Left lobe of liver (tissue), 2 donors: ENCODE measurements at regions not wholly inside any gene's neighbourhood (a gene's known extent, or its start where the extent isn't known, plus 50 kb on each side); places are given as distances from the start of the nearest gene placed in this dataset.

Source experiments
- ATAC-seq: fragments of 200-7000 bp; cut with Tn5 transposase; one replicate; pipeline ENCODE4 v1.9.1; 2020; ENCODE audit warnings: mild to moderate bottlenecking, moderate library complexity
- DNase-seq: peaks from one replicate; pipeline ENCODE4 v3.0.0-alpha.2; 2020; ENCODE audit warnings: low spot score
- donor health status: DM: no; HTN: no; CAD: no; lungs with moderate emphysema.
- donor health status: DM: no; HTN: yes; CAD: no.

GRCh38 chr15:31472636-31473384 is 146.2 kb downstream of the KLF13 start:
- peak; percentile 38 for DNase-seq
- peak; percentile 57 for ATAC-seq

GRCh38 chr15:31473385-31474058 is 146.9 kb downstream of the KLF13 start:
- DNase-seq (peak; percentile 30), ATAC-seq (no peak)

- peak; percentile 8 for DNase-seq
- no peak for ATAC-seq
Observed at GRCh38 chr15:31474059-31474868, 147.6 kb downstream of the KLF13 start.

GRCh38 chr15:31476236-31476810 is 149.7 kb downstream of the KLF13 start:
- DNase-seq (peak; percentile 35), ATAC-seq (no peak)

GRCh38 chr15:31476866-31477265 is 150.2 kb downstream of the KLF13 start:
- no peak for DNase-seq
- ATAC-seq, result no peak

GRCh38 chr15:31477301-31477700 is 150.7 kb downstream of the KLF13 start:
- ATAC-seq (no peak), DNase-seq (no peak)

GRCh38 chr15:31477851-31478701 is 151.4 kb downstream of the KLF13 start:
- DNase-seq (no peak), ATAC-seq (no peak)

- DNase-seq, result no peak
- no peak for ATAC-seq
Observed at GRCh38 chr15:31478702-31479221, 152.1 kb downstream of the KLF13 start.

GRCh38 chr15:31480356-31481025 is 153.9 kb downstream of the KLF13 start:
- DNase-seq (no peak), ATAC-seq (no peak)

- ATAC-seq, result no peak
- DNase-seq, result no peak
Observed at GRCh38 chr15:31481142-31481541, 154.5 kb downstream of the KLF13 start.

- DNase-seq (peak; percentile 31), ATAC-seq (no peak)
Observed at GRCh38 chr15:31482122-31482922, 155.7 kb downstream of the KLF13 start.

- DNase-seq, result peak; percentile 31
- ATAC-seq, result no peak
Observed at GRCh38 chr15:31483053-31483985, 156.7 kb downstream of the KLF13 start.

- DNase-seq (peak; percentile 41), ATAC-seq (no peak)
Observed at GRCh38 chr15:31483986-31484951, 157.6 kb downstream of the KLF13 start.

- no peak for ATAC-seq
- peak; percentile 19 for DNase-seq
Observed at GRCh38 chr15:31484986-31485385, 158.4 kb downstream of the KLF13 start.

- no peak for ATAC-seq
Observed at GRCh38 chr15:31485431-31485830, 158.8 kb downstream of the KLF13 start.

GRCh38 chr15:31485911-31486461 is 159.4 kb downstream of the KLF13 start:
- ATAC-seq (no peak), DNase-seq (peak; percentile 7)

More at GRCh38 chr15:31485431-31485830, 158.8 kb downstream of the KLF13 start:
- DNase-seq, result peak; percentile 39
